Upper lobe of left lung (tissue), 4 donors: ENCODE measurements at regions not wholly inside any gene's neighbourhood (a gene's known extent, or its start where the extent isn't known, plus 50 kb on each side); places are given as distances from the start of the nearest gene placed in this dataset.

Experiments
- POLR2A ChIP-seq, 4 donors: fragments of 450-650 bp; IDR thresholded peaks; one replicate each; pipeline ENCODE4 v1.5.1; 2016 to 2017; ENCODE audit warnings: antibody characterized with exemption in 4 of 4, mild to moderate bottlenecking in 2 of 4
- POLR2AphosphoS5 ChIP-seq, 2 donors: sonication (generic); formaldehyde crosslinking; IDR thresholded peaks; one replicate each; pipeline ENCODE4 v1.5.1; 2017; ENCODE audit warnings: antibody characterized with exemption in 2 of 2
- TF ChIP-seq, protein P1 (sequence below), 6 experiments: fragments of 450-650 bp in 4 of 6; fragments of 200-600 bp in 2 of 6; sonication (generic) in 2 of 6; IDR thresholded peaks; one replicate each; pipeline ENCODE4 v1.5.1; 2016 to 2019; ENCODE audit warnings: antibody characterized with exemption in 6 of 6

GRCh38 chr18:78448591-78448990 is 531.0 kb upstream of the SALL3 start:
- TF ChIP-seq, protein P1, sequence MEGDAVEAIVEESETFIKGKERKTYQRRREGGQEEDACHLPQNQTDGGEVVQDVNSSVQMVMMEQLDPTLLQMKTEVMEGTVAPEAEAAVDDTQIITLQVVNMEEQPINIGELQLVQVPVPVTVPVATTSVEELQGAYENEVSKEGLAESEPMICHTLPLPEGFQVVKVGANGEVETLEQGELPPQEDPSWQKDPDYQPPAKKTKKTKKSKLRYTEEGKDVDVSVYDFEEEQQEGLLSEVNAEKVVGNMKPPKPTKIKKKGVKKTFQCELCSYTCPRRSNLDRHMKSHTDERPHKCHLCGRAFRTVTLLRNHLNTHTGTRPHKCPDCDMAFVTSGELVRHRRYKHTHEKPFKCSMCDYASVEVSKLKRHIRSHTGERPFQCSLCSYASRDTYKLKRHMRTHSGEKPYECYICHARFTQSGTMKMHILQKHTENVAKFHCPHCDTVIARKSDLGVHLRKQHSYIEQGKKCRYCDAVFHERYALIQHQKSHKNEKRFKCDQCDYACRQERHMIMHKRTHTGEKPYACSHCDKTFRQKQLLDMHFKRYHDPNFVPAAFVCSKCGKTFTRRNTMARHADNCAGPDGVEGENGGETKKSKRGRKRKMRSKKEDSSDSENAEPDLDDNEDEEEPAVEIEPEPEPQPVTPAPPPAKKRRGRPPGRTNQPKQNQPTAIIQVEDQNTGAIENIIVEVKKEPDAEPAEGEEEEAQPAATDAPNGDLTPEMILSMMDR (IDR thresholded peaks at IDR 0.05), result no peak
- TF ChIP-seq POLR2A (IDR thresholded peaks at IDR 0.05) (no peak), POLR2AphosphoS5 (IDR thresholded peaks at IDR 0.05) (no peak)
